ENCODE measurements at regions not wholly inside any gene's neighbourhood (a gene's known extent, or its start where the extent isn't known, plus 50 kb on each side); places are given as distances from the start of the nearest gene placed in this dataset.

GRCh38 chr6:166739117-166739975, 112.3 kb upstream of the RPS6KA2 start:
- no peaks in the 10 kb centered on the region for H3K27me3 Mint-ChIP-seq
- no peaks in the 10 kb centered on the region for H3K4me1 Mint-ChIP-seq
- no peak for ATAC-seq (ENCODE audit: low read depth)
- ChIA-PET POLR2A (no interaction called here), CTCF (no interaction called here)
- no peaks in the 10 kb centered on the region for H3K36me3 Mint-ChIP-seq (ENCODE audit: low read depth)
- DNase-seq, result no peak
- TF ChIP-seq CTCF (IDR thresholded peaks at IDR 0.05), result no peak
- H3K4me3 Mint-ChIP-seq, result no peak overlapping the region
- intact Hi-C loops (cut with micrococcal nuclease), result no loop called here
- no peak overlapping the region for H3K27ac Mint-ChIP-seq
- H3K9me3 Mint-ChIP-seq, result no peaks in the 10 kb centered on the region

- POLR2A ChIA-PET, result no interaction called here
- DNase-seq (no peak), ATAC-seq (ENCODE audit: low read depth) (no peak)
- CTCF ChIA-PET, result no interaction called here
- intact Hi-C loops (cut with micrococcal nuclease), result no loop called here
- Mint-ChIP-seq H3K27ac (no peak overlapping the region), H3K9me3 (no peaks in the 10 kb centered on the region), H3K36me3 (ENCODE audit: low read depth) (no peaks in the 10 kb centered on the region), H3K4me3 (no peak overlapping the region), H3K27me3 (no peaks in the 10 kb centered on the region), H3K4me1 (no peaks in the 10 kb centered on the region)
- TF ChIP-seq CTCF (IDR thresholded peaks at IDR 0.05), result no peak
Measured at GRCh38 chr6:166738386-166739116, 111.5 kb upstream of the RPS6KA2 start.

- POLR2A ChIA-PET, result no interaction called here
- H3K4me1 Mint-ChIP-seq, result no peaks in the 10 kb centered on the region
- intact Hi-C loops (cut with micrococcal nuclease), result no loop called here
- H3K9me3 Mint-ChIP-seq, result no peaks in the 10 kb centered on the region
- DNase-seq (no peak), ATAC-seq (ENCODE audit: low read depth) (no peak)
- TF ChIP-seq CTCF (IDR thresholded peaks at IDR 0.05), result no peak
- no peaks in the 10 kb centered on the region for H3K27me3 Mint-ChIP-seq
- H3K4me3 Mint-ChIP-seq, result no peak overlapping the region
- no peak overlapping the region for H3K27ac Mint-ChIP-seq
- no peaks in the 10 kb centered on the region for H3K36me3 Mint-ChIP-seq (ENCODE audit: low read depth)
- CTCF ChIA-PET, result no interaction called here
Measured at GRCh38 chr6:166737261-166737660, 110.2 kb upstream of the RPS6KA2 start.

- no peak for TF ChIP-seq CTCF (IDR thresholded peaks at IDR 0.05)
- DNase-seq, result no peak
- H3K9me3 Mint-ChIP-seq, result no peaks in the 10 kb centered on the region
- no peaks in the 10 kb centered on the region for H3K4me1 Mint-ChIP-seq
- no peaks in the 10 kb centered on the region for H3K27me3 Mint-ChIP-seq
- ATAC-seq (ENCODE audit: low read depth), result no peak
- intact Hi-C loops (cut with micrococcal nuclease), result no loop called here
- no peak overlapping the region for H3K27ac Mint-ChIP-seq
- CTCF ChIA-PET, result no interaction called here
- POLR2A ChIA-PET, result no interaction called here
- no peak overlapping the region for H3K4me3 Mint-ChIP-seq
- H3K36me3 Mint-ChIP-seq (ENCODE audit: low read depth), result no peaks in the 10 kb centered on the region
Measured at GRCh38 chr6:166736634-166737033, 109.6 kb upstream of the RPS6KA2 start.

GRCh38 chr6:166733900-166734299, 106.8 kb upstream of the RPS6KA2 start:
- DNase-seq (no peak), ATAC-seq (ENCODE audit: low read depth) (no peak)
- TF ChIP-seq CTCF (IDR thresholded peaks at IDR 0.05), result no peak
- H3K36me3 Mint-ChIP-seq (ENCODE audit: low read depth), result no peaks in the 10 kb centered on the region
- intact Hi-C loops (cut with micrococcal nuclease), result no loop called here
- no peak overlapping the region for H3K27ac Mint-ChIP-seq
- H3K4me1 Mint-ChIP-seq, result no peaks in the 10 kb centered on the region
- H3K27me3 Mint-ChIP-seq, result no peaks in the 10 kb centered on the region
- CTCF ChIA-PET, result no interaction called here
- no peak overlapping the region for H3K4me3 Mint-ChIP-seq
- no peaks in the 10 kb centered on the region for H3K9me3 Mint-ChIP-seq
- POLR2A ChIA-PET, result no interaction called here

All from activated B cell treated with CpG ODN at 0.5 μM for 24 hours (primary cell).